Aorta (tissue), 5 donors: ENCODE measurements at regions not wholly inside any gene's neighbourhood (a gene's known extent, or its start where the extent isn't known, plus 50 kb on each side); places are given as distances from the start of the nearest gene placed in this dataset.

Source experiments
- ATAC-seq: fragments of 200-7000 bp; cut with Tn5 transposase; one replicate; pipeline ENCODE4 v1.9.1; 2022; ENCODE audit warnings: moderate library complexity; ENCODE audit not compliant: low FRiP score
- DNase-seq, 2 donors: peaks; one replicate each; pipeline ENCODE4 v3.0.0-alpha.2; 2020
- H3K27ac ChIP-seq, 2 donors: one replicate each; pipeline ENCODE4 v1.5.1; 2013; ENCODE audit warnings: low read length in 2 of 2, mild to moderate bottlenecking in 2 of 2, moderate library complexity in 2 of 2, control low read depth in 1 of 2, inconsistent platforms in 1 of 2, low read depth in 1 of 2
- H3K27me3 ChIP-seq, 2 donors: one replicate each; pipeline ENCODE4 v1.6.1; 2013; ENCODE audit warnings: control low read depth in 1 of 2, low read length in 1 of 2, mild to moderate bottlenecking in 1 of 2, moderate library complexity in 1 of 2; ENCODE audit not compliant: insufficient read depth in 2 of 2, control insufficient read depth in 1 of 2
- H3K36me3 ChIP-seq, 2 donors: one replicate each; pipeline ENCODE4 v1.6.1; 2013; ENCODE audit warnings: control low read depth in 1 of 2, low read length in 1 of 2, mild to moderate bottlenecking in 1 of 2; ENCODE audit not compliant: insufficient read depth in 2 of 2, control insufficient read depth in 1 of 2
- H3K4me1 ChIP-seq, 2 donors: one replicate each; pipeline ENCODE4 v1.6.1; 2013; ENCODE audit warnings: low read length in 2 of 2, control low read depth in 1 of 2, mild to moderate bottlenecking in 1 of 2, moderate library complexity in 1 of 2; ENCODE audit not compliant: insufficient read depth in 2 of 2, control insufficient read depth in 1 of 2
- H3K4me3 ChIP-seq, 2 donors: one replicate each; pipeline ENCODE4 v1.5.1; 2013; ENCODE audit warnings: low read length in 2 of 2, control low read depth in 1 of 2, mild to moderate bottlenecking in 1 of 2
- H3K9me3 ChIP-seq: one replicate; pipeline ENCODE4 v1.6.1; 2013; ENCODE audit warnings: mild to moderate bottlenecking, low read length; ENCODE audit not compliant: control insufficient read depth
- WGBS, 2 donors: extraction: QIAGEN DNeasy Blood & Tissue Kit; methylation state at CpG; one replicate each; pipeline ENCODE4 v1.1.7; 2013; 5-methylcytosine and 5-hydroxymethylcytosine counted together
- intact Hi-C, 2 donors: fragments of 100-400 bp; cut with DNase I; formaldehyde crosslinking; loops; one replicate each; pipeline versions ENCODE4 v1.14.2 to v1.15.0; 2022
- donor health status: healthy with polysubstance abuse.
- donor health status: Bipolar disorder and iron deficiency.
- donor health status: DM: no; HTN: no; CAD: no.
- donor health status: DM: no; HTN: no; CAD: no.
- donor health status: DM: yes; HTN: yes; CAD: no.

DNA sequence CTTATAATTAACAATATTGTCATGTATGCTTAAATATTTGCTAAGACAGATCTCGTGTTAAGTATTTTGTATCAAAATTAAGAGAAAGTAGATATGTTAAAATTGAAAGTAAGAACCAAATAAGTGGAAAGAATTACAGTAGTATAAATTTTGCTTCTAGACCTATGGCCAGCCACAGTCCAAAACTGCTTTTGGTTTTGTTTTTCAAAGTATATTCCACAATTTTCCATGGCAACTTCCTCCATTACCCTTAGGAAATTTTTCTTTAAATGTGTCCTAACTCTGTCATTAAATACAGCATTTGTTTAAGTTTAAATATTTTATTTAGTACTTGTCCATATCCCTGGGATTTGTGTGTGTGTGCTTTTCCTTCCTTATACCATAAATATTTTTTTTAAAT, 689.0 kb downstream of the DIAPH3 start:
- no peaks in the 10 kb centered on the region for H3K27me3 ChIP-seq
- 81 to 82% methylated on average over 1 of the region's 1 CpG for WGBS, 2 donors
- H3K4me3 ChIP-seq, result no peak overlapping the region
- no peak for ATAC-seq
- H3K9me3 ChIP-seq, result no peaks in the 10 kb centered on the region
- H3K4me1 ChIP-seq, result no peaks in the 10 kb centered on the region
- DNase-seq, result no peak
- H3K36me3 ChIP-seq, result no peaks in the 10 kb centered on the region
- no peak overlapping the region for H3K27ac ChIP-seq
- intact Hi-C loops, result no loop called here

DNA sequence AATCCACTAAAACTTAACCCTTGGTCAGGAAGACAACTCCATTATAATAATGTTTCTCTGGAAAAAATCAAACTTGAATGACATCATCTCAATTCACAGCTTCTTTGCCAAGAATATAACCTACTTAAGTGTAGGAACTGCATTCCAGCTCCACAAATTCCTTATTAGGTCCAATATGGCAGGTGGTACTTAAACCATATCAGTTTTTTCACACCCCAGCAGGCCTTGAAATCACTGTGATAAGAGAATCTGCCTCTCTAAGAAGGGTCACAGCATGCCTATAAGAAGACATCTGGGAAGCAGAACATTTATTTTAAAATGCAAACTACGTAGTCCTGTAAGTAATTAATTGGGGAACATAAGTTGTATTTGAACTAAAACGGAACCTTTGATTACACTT, 687.8 kb downstream of the DIAPH3 start:
- no peaks in the 10 kb centered on the region for H3K4me1 ChIP-seq
- H3K27ac ChIP-seq, result no peak overlapping the region
- DNase-seq (no peak), ATAC-seq (no peak)
- no peaks in the 10 kb centered on the region for H3K27me3 ChIP-seq
- 94 to 96% methylated on average over 2 of the region's 2 CpGs for WGBS, 2 donors
- intact Hi-C loops, result no loop called here
- no peaks in the 10 kb centered on the region for H3K36me3 ChIP-seq
- no peak overlapping the region for H3K4me3 ChIP-seq
- H3K9me3 ChIP-seq, result no peaks in the 10 kb centered on the region

DNA sequence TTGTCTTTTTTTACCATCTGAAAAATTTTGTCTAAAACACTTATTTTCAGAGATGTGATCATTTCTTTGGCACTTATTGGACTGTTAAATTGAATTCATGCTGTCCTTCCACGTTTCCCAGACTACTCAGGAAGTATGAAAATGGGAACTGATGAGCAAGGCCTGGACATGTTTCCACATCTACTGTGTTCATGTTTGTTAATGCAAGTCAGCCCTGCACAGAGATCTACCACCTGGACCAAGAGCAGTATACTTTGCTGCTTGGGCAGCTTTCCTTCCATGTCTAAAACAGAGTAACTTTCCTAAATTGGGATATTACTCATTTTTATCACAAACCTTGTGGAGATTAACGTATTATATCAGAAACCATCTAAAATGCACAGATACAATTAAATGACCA, 687.4 kb downstream of the DIAPH3 start:
- ATAC-seq (no peak), DNase-seq (no peak)
- Histone ChIP-seq H3K9me3 (no peaks in the 10 kb centered on the region), H3K27ac (no peak overlapping the region), H3K27me3 (no peaks in the 10 kb centered on the region), H3K4me3 (no peak overlapping the region), H3K4me1 (no peaks in the 10 kb centered on the region), H3K36me3 (no peaks in the 10 kb centered on the region)
- WGBS, 2 donors, result 50 to 66% methylated on average over 2 of the region's 2 CpGs
- intact Hi-C loops, result no loop called here

DNA sequence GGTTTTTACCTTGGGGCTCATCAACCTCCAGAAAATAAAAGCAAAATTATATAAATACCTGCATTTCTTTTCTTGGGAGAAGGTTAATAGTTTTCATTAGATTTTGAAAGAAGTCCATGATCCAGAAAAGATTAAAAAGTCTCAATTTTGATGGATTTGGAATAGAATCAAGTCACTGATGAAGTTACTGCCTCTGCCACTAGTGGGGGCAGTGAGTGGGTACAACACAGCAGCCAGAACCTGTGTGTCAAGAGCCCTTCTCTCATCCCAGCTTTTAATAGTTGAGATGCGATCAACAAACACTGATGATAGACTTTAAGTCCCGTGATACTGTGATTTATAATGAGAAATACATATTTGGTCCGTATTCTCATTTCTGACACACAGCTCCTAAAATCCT, 686.7 kb downstream of the DIAPH3 start:
- intact Hi-C loops, result no loop called here
- Histone ChIP-seq H3K27ac (no peak overlapping the region), H3K4me3 (no peak overlapping the region), H3K36me3 (no peaks in the 10 kb centered on the region), H3K9me3 (no peaks in the 10 kb centered on the region), H3K4me1 (no peaks in the 10 kb centered on the region), H3K27me3 (no peaks in the 10 kb centered on the region)
- WGBS, 2 donors, result 81% methylated on average over 3 of the region's 3 CpGs
- no peak for ATAC-seq
- no peak for DNase-seq

DNA sequence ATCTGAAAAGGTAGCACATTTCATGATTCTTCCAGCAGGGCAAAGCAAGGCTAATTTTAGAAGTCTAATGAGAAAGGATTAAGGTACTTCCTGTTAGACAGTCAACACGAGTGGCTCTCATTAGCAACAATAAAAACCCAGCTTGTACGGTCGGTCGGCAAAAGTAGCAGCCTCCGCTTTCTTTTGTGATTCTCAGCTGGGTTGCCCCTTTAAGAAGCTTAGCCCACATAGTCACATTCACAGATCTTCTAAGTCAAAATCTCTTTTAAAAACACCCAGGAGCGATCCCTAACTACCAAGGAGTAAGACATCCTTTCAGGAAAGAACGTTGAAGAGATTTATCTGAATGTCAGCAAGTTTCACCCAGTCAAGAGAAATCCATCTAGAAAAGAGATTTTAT, 684.8 kb downstream of the DIAPH3 start:
- intact Hi-C loops, result no loop called here
- Histone ChIP-seq H3K27me3 (no peaks in the 10 kb centered on the region), H3K36me3 (no peaks in the 10 kb centered on the region), H3K4me3 (no peak overlapping the region), H3K27ac (no peak overlapping the region), H3K9me3 (no peaks in the 10 kb centered on the region), H3K4me1 (peaks cover 0 to 4% of the 10 kb centered on the region in 2 donors)
- ATAC-seq (no peak), DNase-seq (no peak)
- WGBS, 2 donors, result 69 to 77% methylated on average over 7 of the region's 7 CpGs

DNA sequence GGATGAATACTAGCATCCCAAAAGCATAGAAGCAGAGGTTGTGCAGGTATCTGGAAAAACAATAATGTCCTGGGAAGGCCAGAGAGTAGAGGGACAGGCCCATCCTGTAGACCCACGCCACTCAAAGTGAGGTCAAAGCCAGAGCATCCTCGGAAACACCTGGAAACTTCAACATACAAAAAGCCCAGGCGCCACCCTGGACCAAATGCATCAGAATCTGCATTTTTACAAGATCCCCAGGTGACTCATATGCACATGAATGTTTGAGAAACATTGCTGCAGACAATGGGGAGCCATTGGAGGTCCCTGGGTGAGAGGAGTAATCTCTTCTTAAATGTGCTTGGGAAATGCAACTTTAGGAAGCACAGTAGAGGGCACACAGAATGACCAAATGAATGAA, 684.1 kb downstream of the DIAPH3 start:
- intact Hi-C loops, result no loop called here
- H3K36me3 ChIP-seq, result no peaks in the 10 kb centered on the region
- no peak overlapping the region for H3K4me3 ChIP-seq
- ATAC-seq (no peak), DNase-seq (no peak)
- H3K27ac ChIP-seq, result no peak overlapping the region
- H3K9me3 ChIP-seq, result no peaks in the 10 kb centered on the region
- peaks cover 0 to 4% of the 10 kb centered on the region in 2 donors for H3K4me1 ChIP-seq
- H3K27me3 ChIP-seq, result no peaks in the 10 kb centered on the region
- WGBS, 2 donors, result 95 to 97% methylated on average over 3 of the region's 3 CpGs

DNA sequence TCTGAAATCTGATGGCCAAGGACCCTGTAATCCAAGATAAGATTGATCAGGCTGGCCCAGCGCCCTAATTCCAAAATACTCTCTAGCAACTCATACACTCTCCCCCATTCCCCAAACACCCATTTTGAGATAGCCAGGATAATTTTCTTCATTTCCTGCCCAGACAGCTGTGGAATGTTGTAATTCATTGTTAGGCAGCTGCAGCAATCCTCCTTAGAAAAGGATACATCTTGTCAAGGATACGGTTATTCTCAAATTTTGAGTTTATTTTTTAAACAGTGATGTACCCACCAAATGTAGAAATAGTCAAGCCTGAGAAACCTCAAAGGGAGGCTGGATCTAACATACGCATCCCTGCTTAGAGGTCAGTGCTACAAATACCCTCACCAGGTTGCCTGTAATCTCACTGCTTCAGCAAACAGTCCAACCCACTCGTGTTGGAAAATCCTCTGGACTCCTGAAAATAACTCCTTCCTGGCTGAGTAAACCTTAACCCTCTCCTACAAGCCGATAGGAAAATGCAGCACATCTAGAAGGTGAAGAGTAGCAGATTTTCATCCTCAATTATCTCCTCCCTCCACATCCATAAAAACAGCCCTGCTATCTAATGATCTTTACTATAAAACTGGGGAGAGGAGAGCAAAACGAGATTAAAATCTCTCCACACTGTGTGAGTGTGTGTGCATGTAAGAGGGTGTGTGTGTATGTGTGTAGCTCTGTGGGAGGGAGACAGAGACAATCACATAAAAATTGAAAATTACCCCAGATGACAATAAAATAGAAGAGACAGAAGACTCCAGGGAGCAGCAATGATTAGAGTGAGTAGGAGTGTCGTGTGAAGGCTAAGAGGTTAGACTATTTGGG, 683.1 kb downstream of the DIAPH3 start:
- Histone ChIP-seq H3K36me3 (no peaks in the 10 kb centered on the region), H3K4me1 (peaks cover 0 to 4% of the 10 kb centered on the region in 2 donors), H3K27ac (no peak overlapping the region), H3K4me3 (no peak overlapping the region), H3K9me3 (no peaks in the 10 kb centered on the region), H3K27me3 (no peaks in the 10 kb centered on the region)
- intact Hi-C loops, result no loop called here
- WGBS, 2 donors, result 65 to 66% methylated on average over 7 of the region's 7 CpGs
- DNase-seq (no peak), ATAC-seq (no peak)

DNA sequence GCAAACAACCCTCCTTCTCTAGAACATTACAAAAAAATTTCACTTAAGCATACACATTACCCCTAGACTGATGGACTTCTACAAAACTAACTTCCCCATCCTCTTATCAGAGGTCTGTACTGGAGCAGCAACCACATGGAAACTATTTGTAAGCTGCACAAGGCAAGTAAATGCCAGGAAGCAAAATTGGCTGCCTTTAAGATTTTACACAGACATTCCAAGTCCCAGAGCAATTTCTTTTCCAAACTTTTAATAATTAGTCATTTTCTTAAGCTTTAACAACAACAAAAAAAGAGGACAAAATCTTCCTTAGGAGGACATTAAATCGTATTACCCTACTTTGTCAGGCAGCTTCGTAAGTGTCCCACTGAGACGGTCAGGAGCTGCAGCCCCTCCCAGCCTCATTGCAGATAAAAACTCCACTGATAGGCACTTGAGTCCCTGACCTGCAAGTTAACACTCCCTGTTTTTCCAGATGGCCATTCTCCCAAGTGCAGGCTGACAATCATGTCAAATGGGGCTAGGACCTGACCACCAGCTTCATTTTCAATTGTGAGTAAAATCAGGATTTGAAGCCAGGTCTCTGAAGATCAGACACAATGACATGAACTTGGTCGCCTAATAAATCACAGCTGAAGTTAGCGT, 680.1 kb downstream of the DIAPH3 start:
- Histone ChIP-seq H3K27me3 (no peaks in the 10 kb centered on the region), H3K9me3 (no peaks in the 10 kb centered on the region), H3K4me3 (no peak overlapping the region), H3K36me3 (no peaks in the 10 kb centered on the region), H3K27ac (no peak overlapping the region), H3K4me1 (peaks cover 0 to 4% of the 10 kb centered on the region in 2 donors)
- peak; percentile 69 for ATAC-seq
- WGBS, 2 donors, result 8 to 9% methylated on average over 5 of the region's 5 CpGs
- DNase-seq, result no peak
- intact Hi-C loops, result no loop called here

DNA sequence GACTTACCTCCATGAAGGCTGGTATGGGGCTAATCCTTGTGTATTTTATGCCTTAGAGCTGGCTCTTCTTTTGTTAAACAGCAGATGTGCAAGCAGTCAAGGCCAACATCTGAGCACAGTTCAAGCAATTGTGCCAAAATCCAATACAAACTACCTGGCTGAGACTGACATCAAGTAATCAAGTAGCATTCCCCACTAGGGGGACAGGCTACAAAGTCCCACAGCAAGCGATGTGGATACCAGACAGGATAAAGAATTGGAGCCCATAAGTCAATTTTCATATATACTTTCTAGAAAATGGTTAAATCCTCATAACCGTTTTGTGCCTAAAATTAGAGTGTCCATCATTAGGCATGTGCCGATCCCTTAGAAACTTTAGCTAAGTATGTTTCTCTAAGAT, 675.8 kb downstream of the DIAPH3 start:
- ATAC-seq, result no peak
- Histone ChIP-seq H3K4me1 (peaks cover 0 to 4% of the 10 kb centered on the region in 2 donors), H3K4me3 (no peak overlapping the region), H3K9me3 (no peaks in the 10 kb centered on the region), H3K36me3 (no peaks in the 10 kb centered on the region), H3K27ac (no peak overlapping the region), H3K27me3 (no peaks in the 10 kb centered on the region)
- no peak for DNase-seq
- 83 to 89% methylated on average over 3 of the region's 3 CpGs for WGBS, 2 donors
- intact Hi-C loops, result no loop called here
